H1 (cell line): ENCODE measurements at regions not wholly inside any gene's neighbourhood (a gene's known extent, or its start where the extent isn't known, plus 50 kb on each side); places are given as distances from the start of the nearest gene placed in this dataset.

Experiments
- CTCF ChIA-PET: fragments of 300-600 bp; sonication (Branson Sonifier 250); formaldehyde crosslinking; loops from one replicate; lab custom pipeline; 2021; ENCODE audit not compliant: partially characterized antibody; lab: Charles Lee
- POLR2A ChIA-PET: fragments of 300-600 bp; sonication (Branson Sonifier 250); formaldehyde crosslinking; loops from one replicate; lab custom pipeline; 2021; ENCODE audit warnings: inconsistent platforms; ENCODE audit not compliant: partially characterized antibody; lab: Charles Lee
- DNase-seq, 2 experiments: peaks; one replicate each; pipeline versions ENCODE4 v3.0.0 to v3.0.0-alpha.2; 2010 to 2022; ENCODE audit warnings: low spot score in 2 of 2, low read depth in 1 of 2, mixed read lengths in 1 of 2
- FAIRE-seq: peaks from 2 replicates; lab custom pipeline; 2011; peaks lifted over from hg19 to GRCh38; lab: Jason Lieb, UNC
- H2AFZ ChIP-seq: 2 replicates; pipeline ENCODE4 v1.8.1; 2012; ENCODE audit warnings: low read length, inconsistent platforms
- H2AK5ac ChIP-seq: 2 replicates; pipeline ENCODE4 v1.6.1; 2013; ENCODE audit warnings: low read depth, low read length
- H2BK120ac ChIP-seq: replicated peaks from 2 replicates; pipeline ENCODE3; 2013; ENCODE audit warnings: low read depth, low read length, inconsistent platforms
- H2BK12ac ChIP-seq: 2 replicates; pipeline ENCODE4 v1.6.1; 2013; ENCODE audit warnings: low read depth, low read length
- H2BK15ac ChIP-seq: 2 replicates; pipeline ENCODE4 v1.6.1; 2013; ENCODE audit warnings: low read length
- H2BK20ac ChIP-seq: 2 replicates; pipeline ENCODE4 v1.6.1; 2013; ENCODE audit warnings: low read length
- H2BK5ac ChIP-seq: 2 replicates; pipeline ENCODE4 v1.6.1; 2013; ENCODE audit warnings: low read depth, low read length
- H3K14ac ChIP-seq: 2 replicates; pipeline ENCODE4 v1.6.1; 2013; ENCODE audit warnings: inconsistent platforms; ENCODE audit not compliant: insufficient read length
- H3K18ac ChIP-seq: 2 replicates; pipeline ENCODE4 v1.6.1; 2013; ENCODE audit warnings: low read length; ENCODE audit errors: extremely low read depth
- H3K23ac ChIP-seq: 2 replicates; pipeline ENCODE4 v1.6.1; 2013; ENCODE audit warnings: inconsistent platforms; ENCODE audit not compliant: insufficient read length
- H3K23me2 ChIP-seq: 2 replicates; pipeline ENCODE4 v1.6.1; 2013; ENCODE audit warnings: low read depth, low read length
- H3K27ac ChIP-seq: 2 replicates; pipeline ENCODE4 v1.6.1; 2011; ENCODE audit warnings: low read depth, low read length, inconsistent platforms
- H3K27me3 ChIP-seq, 4 experiments: replicated peaks in 1 of 4; 1 replicate in 1 of 4; 2 replicates in 3 of 4; pipeline versions ENCODE4 v1.6.1 to v1.8.1; 2011 to 2013; ENCODE audit warnings: low read length in 3 of 4, mild to moderate bottlenecking in 3 of 4, inconsistent platforms in 2 of 4, mixed read lengths in 2 of 4, moderate library complexity in 1 of 4; ENCODE audit not compliant: control insufficient read depth in 3 of 4, insufficient read depth in 3 of 4; ENCODE audit errors: extremely low read depth in 1 of 4
- H3K36me3 ChIP-seq, 4 experiments: 2 replicates each; pipeline versions ENCODE4 v1.6.1 to v1.8.1; 2011 to 2013; ENCODE audit warnings: mild to moderate bottlenecking in 4 of 4, low read length in 3 of 4, moderate library complexity in 2 of 4, control low read depth in 1 of 4, inconsistent platforms in 1 of 4; ENCODE audit not compliant: insufficient read depth in 4 of 4, control insufficient read depth in 2 of 4
- H3K4ac ChIP-seq: replicated peaks from 2 replicates; pipeline ENCODE3; 2013; ENCODE audit warnings: low read length, low read depth, mixed read lengths, inconsistent platforms; ENCODE audit not compliant: insufficient read length
- H3K4me1 ChIP-seq, 4 experiments: replicated peaks in 1 of 4; 1 replicate in 1 of 4; 2 replicates in 3 of 4; pipeline versions ENCODE4 v1.6.1 to v1.8.1; 2011 to 2013; ENCODE audit warnings: low read length in 3 of 4, inconsistent platforms in 2 of 4, mixed read lengths in 1 of 4; ENCODE audit not compliant: insufficient read depth in 4 of 4, control insufficient read depth in 3 of 4
- H3K4me2 ChIP-seq, 2 experiments: 2 replicates each; pipeline versions ENCODE4 v1.6.1 to v1.8.1; 2011 to 2013; ENCODE audit warnings: low read depth in 2 of 2, low read length in 2 of 2, control low read depth in 1 of 2, inconsistent platforms in 1 of 2, mild to moderate bottlenecking in 1 of 2; ENCODE audit not compliant: insufficient read depth in 1 of 2
- H3K4me3 ChIP-seq, 4 experiments: fragments of 200-600, 300-600 bp in 1 of 4; sonication (generic), shearing (Covaris generic), sonication (Bioruptor Twin) in 1 of 4; 2 replicates each; pipeline versions ENCODE4 v1.5.1 to v1.8.1; 2011 to 2016; ENCODE audit warnings: low read length in 4 of 4, low read depth in 3 of 4, control low read depth in 2 of 4, inconsistent platforms in 2 of 4, mild to moderate bottlenecking in 2 of 4, mixed read lengths in 1 of 4, moderate library complexity in 1 of 4; ENCODE audit not compliant: insufficient read depth in 2 of 4; ENCODE audit errors: extremely low read depth in 1 of 4
- H3K56ac ChIP-seq: replicated peaks from 2 replicates; pipeline ENCODE3; 2013; ENCODE audit warnings: low read depth, mild to moderate bottlenecking, mixed read lengths, low read length, inconsistent platforms; ENCODE audit not compliant: insufficient read length
- H3K79me1 ChIP-seq: 2 replicates; pipeline ENCODE4 v1.6.1; 2013; ENCODE audit warnings: low read depth, low read length, control low read depth
- H3K79me2 ChIP-seq, 2 experiments: 2 replicates each; pipeline versions ENCODE4 v1.6.1 to v1.8.1; 2012 to 2013; ENCODE audit warnings: low read length in 2 of 2, mild to moderate bottlenecking in 2 of 2, inconsistent platforms in 1 of 2; ENCODE audit not compliant: insufficient read depth in 2 of 2, control insufficient read depth in 1 of 2
- H3K9ac ChIP-seq, 4 experiments: replicated peaks in 1 of 4; 1 replicate in 1 of 4; 2 replicates in 3 of 4; pipeline versions ENCODE4 v1.6.1 to v1.8.1; 2011 to 2013; ENCODE audit warnings: low read depth in 3 of 4, low read length in 3 of 4, control low read depth in 2 of 4, mild to moderate bottlenecking in 2 of 4, moderate library complexity in 2 of 4, inconsistent platforms in 1 of 4; ENCODE audit errors: extremely low read depth in 1 of 4
- H3K9me3 ChIP-seq, 2 experiments: 2 replicates each; pipeline versions ENCODE4 v1.6.1 to v1.8.1; 2012 to 2013; ENCODE audit warnings: mild to moderate bottlenecking in 2 of 2, moderate library complexity in 2 of 2, control low read depth in 1 of 2, inconsistent platforms in 1 of 2, low read depth in 1 of 2, low read length in 1 of 2, mixed read lengths in 1 of 2; ENCODE audit not compliant: insufficient read depth in 2 of 2
- H4K20me1 ChIP-seq, 2 experiments: replicated peaks in 1 of 2; 2 replicates each; pipeline versions ENCODE3 to v1.8.1; 2011 to 2013; ENCODE audit warnings: inconsistent platforms in 2 of 2, low read length in 2 of 2, mild to moderate bottlenecking in 1 of 2; ENCODE audit not compliant: insufficient read depth in 2 of 2, control insufficient read depth in 1 of 2
- H4K5ac ChIP-seq: 2 replicates; pipeline ENCODE4 v1.6.1; 2013; ENCODE audit warnings: low read length, low read depth, mixed read lengths, inconsistent platforms; ENCODE audit not compliant: insufficient read length
- H4K8ac ChIP-seq: 2 replicates; pipeline ENCODE4 v1.8.0; 2013; ENCODE audit warnings: mild to moderate bottlenecking, moderate library complexity, low read length, inconsistent platforms; ENCODE audit not compliant: insufficient read depth; ENCODE audit errors: extremely low read depth
- H4K91ac ChIP-seq: replicated peaks from 2 replicates; pipeline ENCODE3; 2013; ENCODE audit warnings: low read length, mixed read lengths, inconsistent platforms; ENCODE audit not compliant: insufficient read length
- BCL11A ChIP-seq, 2 experiments: IDR thresholded peaks; one replicate each; pipeline ENCODE4 v1.6.1; 2011; ENCODE audit warnings: low read depth in 2 of 2, low read length in 2 of 2, mild to moderate bottlenecking in 2 of 2
- CREB1 ChIP-seq: IDR thresholded peaks from 2 replicates; pipeline ENCODE4 v1.6.1; 2012; ENCODE audit warnings: inconsistent platforms
- E2F6 ChIP-seq: IDR thresholded peaks from 2 replicates; pipeline ENCODE4 v1.6.1; 2012; ENCODE audit warnings: inconsistent platforms
- EZH2 ChIP-seq: fragments of 200-600 bp; sonication (generic); IDR thresholded peaks from 2 replicates; pipeline ENCODE4 v1.7.1; 2012; ENCODE audit warnings: low read depth, mild to moderate bottlenecking, moderate library complexity, low read length, inconsistent platforms; ENCODE audit not compliant: severe bottlenecking
- FOSL1 ChIP-seq: IDR thresholded peaks from 2 replicates; pipeline ENCODE4 v1.6.1; 2011; ENCODE audit warnings: mild to moderate bottlenecking, low read depth, low read length, moderate library complexity; ENCODE audit not compliant: insufficient read depth
- HDAC2 ChIP-seq, 2 experiments: fragments of 300-600 bp in 1 of 2; sonication (generic) in 1 of 2; IDR thresholded peaks; 2 replicates each; pipeline ENCODE4 v1.6.1; 2011 to 2012; ENCODE audit warnings: low read depth in 2 of 2, low read length in 2 of 2, mild to moderate bottlenecking in 2 of 2, moderate library complexity in 2 of 2, borderline replicate concordance in 1 of 2, inconsistent platforms in 1 of 2
- KDM4A ChIP-seq: IDR thresholded peaks from one replicate; pipeline ENCODE4 v1.7.1; 2012; ENCODE audit warnings: low read depth, mild to moderate bottlenecking, moderate library complexity, low read length, inconsistent platforms; ENCODE audit not compliant: severe bottlenecking
- RAD21 ChIP-seq, 2 experiments: IDR thresholded peaks in 1 of 2; conservative IDR thresholded peaks in 1 of 2; 2 replicates each; pipeline ENCODE4 v1.6.1; 2011; ENCODE audit warnings: low read depth in 2 of 2, low read length in 2 of 2, improper control_type of control experiment in 1 of 2, inconsistent platforms in 1 of 2, mild to moderate bottlenecking in 1 of 2, moderate library complexity in 1 of 2
- SIN3A ChIP-seq, 2 experiments: IDR thresholded peaks in 1 of 2; conservative IDR thresholded peaks in 1 of 2; 2 replicates each; pipeline ENCODE4 v1.6.1; 2011 to 2012; ENCODE audit warnings: low read length in 2 of 2, improper control_type of control experiment in 1 of 2, low read depth in 1 of 2, mild to moderate bottlenecking in 1 of 2
- SUZ12 ChIP-seq: fragments of 200-600 bp; sonication (generic); IDR thresholded peaks from 2 replicates; pipeline ENCODE4 v1.6.1; 2012; ENCODE audit warnings: mild to moderate bottlenecking, inconsistent platforms, low read length, moderate library complexity, mixed read lengths
- TEAD4 ChIP-seq: IDR thresholded peaks from 2 replicates; pipeline ENCODE4 v1.6.1; 2012; ENCODE audit warnings: low read depth, low read length, inconsistent platforms, mixed read lengths
- USF2 ChIP-seq: IDR thresholded peaks from 2 replicates; pipeline ENCODE4 v1.6.1; 2011; ENCODE audit warnings: low read length, improper control_type of control experiment
- WGBS, 2 experiments: shearing (Covaris generic) in 1 of 2; methylation state at CpG; one replicate each; pipeline versions ENCODE4 v1.1.6 to v1.1.7; 2013 to 2015; ENCODE audit warnings: low lambda C conversion rate in 2 of 2, mixed read lengths in 2 of 2, inconsistent platforms in 1 of 2, low coverage in 1 of 2, missing lambda C conversion rate in 1 of 2; ENCODE audit not compliant: insufficient replicate concordance in 2 of 2, insufficient coverage in 1 of 2, insufficient read length in 1 of 2; ENCODE audit errors: extremely low coverage in 1 of 2, missing lambda C conversion rate in 1 of 2; 5-methylcytosine and 5-hydroxymethylcytosine counted together

DNA sequence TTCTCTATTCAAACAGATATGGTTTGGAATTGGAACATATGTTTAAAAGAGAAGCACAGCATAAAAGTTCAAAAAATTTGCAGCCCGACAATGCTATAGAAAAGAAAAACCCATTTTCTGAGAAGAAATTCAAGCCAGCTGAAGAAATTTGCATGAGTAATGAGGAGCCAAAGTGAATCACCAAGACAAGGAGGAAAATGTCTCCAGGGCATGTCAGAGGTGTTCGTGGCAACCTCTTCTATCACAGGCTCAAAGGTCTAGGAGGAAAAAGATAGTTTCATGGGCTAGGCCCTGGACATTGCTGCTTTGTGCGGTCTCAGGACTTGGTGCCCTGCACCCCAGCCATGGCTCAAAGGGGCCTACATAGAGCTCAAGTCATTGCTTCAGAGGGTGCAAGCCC lies 134.8 kb upstream of the ADAMTS16 start:
- Histone ChIP-seq H3K14ac (no peak overlapping the region), H4K8ac (no peak overlapping the region), H2BK5ac (no peak overlapping the region), H3K4ac (no peak overlapping the region), H2BK15ac (no peak overlapping the region), H3K9ac (no peak overlapping the region), H3K27me3 (no peaks in the 10 kb centered on the region), H3K23ac (no peak overlapping the region), H3K56ac (no peak overlapping the region), H2AFZ (no peak overlapping the region), H3K4me1 (no peaks in the 10 kb centered on the region), H3K79me1 (no peaks in the 10 kb centered on the region), H4K91ac (no peak overlapping the region), H3K36me3 (no peaks in the 10 kb centered on the region), H4K5ac (no peak overlapping the region), H2BK20ac (no peak overlapping the region), H2BK120ac (no peak overlapping the region), H3K4me2 (no peak overlapping the region), H2BK12ac (no peak overlapping the region), H4K20me1 (no peaks in the 10 kb centered on the region), H3K9me3 (no peaks in the 10 kb centered on the region), H3K4me3 (no peak overlapping the region), H3K79me2 (no peaks in the 10 kb centered on the region), H3K27ac (no peak overlapping the region), H3K18ac (no peak overlapping the region), H2AK5ac (no peak overlapping the region), H3K23me2 (no peaks in the 10 kb centered on the region)
- 86% methylated on average over 3 of the region's 3 CpGs; no CpG with 5 or more reads in 1 of the 2 experiments for WGBS, 2 experiments
- CTCF ChIA-PET: no interaction called here
- POLR2A ChIA-PET: no interaction called here
- FAIRE-seq (no peak), DNase-seq (no peak)
- TF ChIP-seq EZH2: no peak
- no peak for TF ChIP-seq E2F6
- no peak for TF ChIP-seq CREB1
- no peak for TF ChIP-seq BCL11A (IDR thresholded peaks at IDR 0.05; ENCODE audit: low read depth in 2 of 2, low read length in 2 of 2)
- TF ChIP-seq RAD21 (IDR thresholded peaks at IDR 0.05 in 1 of 2, conservative IDR thresholded peaks at IDR 0.05 in 1 of 2; ENCODE audit: low read depth in 2 of 2, low read length in 2 of 2): no peak
- TF ChIP-seq TEAD4: no peak
- no peak for TF ChIP-seq HDAC2 (IDR thresholded peaks at IDR 0.05; ENCODE audit: borderline replicate concordance in 1 of 2, low read depth in 2 of 2, low read length in 2 of 2)
- no peak for TF ChIP-seq FOSL1
- TF ChIP-seq SIN3A (conservative IDR thresholded peaks at IDR 0.05 in 1 of 2, IDR thresholded peaks at IDR 0.05 in 1 of 2; ENCODE audit: low read depth in 1 of 2, low read length in 2 of 2): no peak
- no peak for TF ChIP-seq KDM4A
- no peak for TF ChIP-seq SUZ12
- TF ChIP-seq USF2: no peak
